Bronchial epithelial cell (primary cell): ENCODE measurements at regions not wholly inside any gene's neighbourhood (a gene's known extent, or its start where the extent isn't known, plus 50 kb on each side); places are given as distances from the start of the nearest gene placed in this dataset.
"Not testable (repeated sequence)": the region's sequence is repeated elsewhere in the genome, so short reads cannot be mapped to it uniquely, and the experiment has no call there.

Experiments
- DNase-seq: peaks from one replicate; pipeline ENCODE4 v3.0.0-alpha.2; 2010; ENCODE audit warnings: low read depth
- FAIRE-seq: peaks from 2 replicates; lab custom pipeline; 2011; peaks lifted over from hg19 to GRCh38; lab: Jason Lieb, UNC
- H3K27me3 ChIP-seq: 2 replicates; pipeline ENCODE4 v1.5.1; 2011; ENCODE audit warnings: low read length; ENCODE audit not compliant: control insufficient read depth, insufficient read depth
- H3K36me3 ChIP-seq: 2 replicates; pipeline ENCODE4 v1.5.1; 2011; ENCODE audit warnings: low read length; ENCODE audit not compliant: control insufficient read depth, insufficient read depth
- H3K4me3 ChIP-seq: 2 replicates; pipeline ENCODE4 v1.5.1; 2011; ENCODE audit warnings: mild to moderate bottlenecking, low read depth, low read length, control low read depth
- CTCF ChIP-seq: IDR thresholded peaks from 2 replicates; pipeline ENCODE4 v1.5.1; 2011; ENCODE audit warnings: mild to moderate bottlenecking, moderate library complexity, low read length, control low read depth, inconsistent platforms; ENCODE audit not compliant: insufficient read depth, severe bottlenecking

- no peak for FAIRE-seq
- Histone ChIP-seq H3K36me3 (no peaks in the 10 kb centered on the region), H3K27me3 (no peaks in the 10 kb centered on the region), H3K4me3 (no peak overlapping the region)
- DNase-seq, result no peak
- no peak for TF ChIP-seq CTCF
Observed at GRCh38 chr1:213539464-213539863, 448.3 kb upstream of the PROX1 start.

- TF ChIP-seq CTCF, result no peak
- no peak overlapping the region for H3K4me3 ChIP-seq
- H3K36me3 ChIP-seq, result no peaks in the 10 kb centered on the region
- no peak for DNase-seq
- no peak for FAIRE-seq
- H3K27me3 ChIP-seq, result no peaks in the 10 kb centered on the region
Observed at GRCh38 chr1:213541641-213542040, 446.1 kb upstream of the PROX1 start.

- not testable (repeated sequence) for H3K27me3 ChIP-seq, H3K4me3 ChIP-seq, H3K36me3 ChIP-seq, FAIRE-seq, DNase-seq
Observed at GRCh38 chr1:213545181-213545580, 442.6 kb upstream of the PROX1 start.

GRCh38 chr1:213549982-213550381, 437.8 kb upstream of the PROX1 start:
- DNase-seq, result no peak
- TF ChIP-seq CTCF, result no peak
- no peak for FAIRE-seq
- Histone ChIP-seq H3K36me3 (no peaks in the 10 kb centered on the region), H3K27me3 (no peaks in the 10 kb centered on the region), H3K4me3 (no peak overlapping the region)

GRCh38 chr1:213550804-213551203, 437.0 kb upstream of the PROX1 start:
- Histone ChIP-seq H3K4me3 (no peak overlapping the region), H3K36me3 (no peaks in the 10 kb centered on the region), H3K27me3 (no peaks in the 10 kb centered on the region)
- FAIRE-seq, result no peak
- DNase-seq, result no peak
- no peak for TF ChIP-seq CTCF

- DNase-seq, result no peak
- Histone ChIP-seq H3K27me3 (no peaks in the 10 kb centered on the region), H3K36me3 (no peaks in the 10 kb centered on the region), H3K4me3 (no peak overlapping the region)
- FAIRE-seq, result no peak
- no peak for TF ChIP-seq CTCF
Observed at GRCh38 chr1:213552045-213552444, 435.7 kb upstream of the PROX1 start.
